OCI-LY7 (cell line): ENCODE measurements at regions not wholly inside any gene's neighbourhood (a gene's known extent, or its start where the extent isn't known, plus 50 kb on each side); places are given as distances from the start of the nearest gene placed in this dataset.

Experiments used
- EZH2phosphoT487 ChIP-seq: fragments of 200-600 bp; sonication (generic); IDR thresholded peaks from 2 replicates; pipeline ENCODE4 v1.6.1; 2018; ENCODE audit warnings: low read depth, borderline replicate concordance, mild to moderate bottlenecking, mixed run types, antibody characterized with exemption, low read length, moderate library complexity, mixed read lengths
- TF ChIP-seq, protein P1 (sequence below): fragments of 200-600 bp; sonication (generic); conservative IDR thresholded peaks from 2 replicates; pipeline ENCODE4 v1.5.1; 2014; ENCODE audit warnings: mild to moderate bottlenecking, antibody characterized with exemption, low read length, moderate library complexity, mixed read lengths

DNA sequence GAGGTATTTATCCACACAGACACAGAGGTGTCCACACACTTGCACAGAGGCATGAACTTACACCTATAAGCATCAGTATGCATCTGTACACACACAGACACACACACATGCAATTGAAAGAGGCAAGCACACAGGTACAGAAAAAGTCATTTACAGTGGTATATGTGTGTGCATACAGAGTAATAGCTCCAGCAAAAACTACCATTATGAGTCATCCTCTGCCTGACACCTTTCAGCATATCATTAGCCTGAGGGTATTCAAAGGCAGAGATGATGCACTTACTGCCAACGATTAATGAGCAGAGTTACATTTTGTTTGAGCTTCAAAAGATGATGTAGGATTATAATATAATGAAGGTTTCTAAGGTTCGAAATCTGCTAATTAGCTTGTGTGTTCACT, 100.3 kb upstream of the TPRG1 start:
- no peak for TF ChIP-seq EZH2phosphoT487
- TF ChIP-seq, protein P1, sequence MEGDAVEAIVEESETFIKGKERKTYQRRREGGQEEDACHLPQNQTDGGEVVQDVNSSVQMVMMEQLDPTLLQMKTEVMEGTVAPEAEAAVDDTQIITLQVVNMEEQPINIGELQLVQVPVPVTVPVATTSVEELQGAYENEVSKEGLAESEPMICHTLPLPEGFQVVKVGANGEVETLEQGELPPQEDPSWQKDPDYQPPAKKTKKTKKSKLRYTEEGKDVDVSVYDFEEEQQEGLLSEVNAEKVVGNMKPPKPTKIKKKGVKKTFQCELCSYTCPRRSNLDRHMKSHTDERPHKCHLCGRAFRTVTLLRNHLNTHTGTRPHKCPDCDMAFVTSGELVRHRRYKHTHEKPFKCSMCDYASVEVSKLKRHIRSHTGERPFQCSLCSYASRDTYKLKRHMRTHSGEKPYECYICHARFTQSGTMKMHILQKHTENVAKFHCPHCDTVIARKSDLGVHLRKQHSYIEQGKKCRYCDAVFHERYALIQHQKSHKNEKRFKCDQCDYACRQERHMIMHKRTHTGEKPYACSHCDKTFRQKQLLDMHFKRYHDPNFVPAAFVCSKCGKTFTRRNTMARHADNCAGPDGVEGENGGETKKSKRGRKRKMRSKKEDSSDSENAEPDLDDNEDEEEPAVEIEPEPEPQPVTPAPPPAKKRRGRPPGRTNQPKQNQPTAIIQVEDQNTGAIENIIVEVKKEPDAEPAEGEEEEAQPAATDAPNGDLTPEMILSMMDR = no peak
